Duodenal mucosa (tissue), 2 donors: ENCODE measurements at regions not wholly inside any gene's neighbourhood (a gene's known extent, or its start where the extent isn't known, plus 50 kb on each side); places are given as distances from the start of the nearest gene placed in this dataset.

Experiments used
- H3K27ac ChIP-seq: one replicate; pipeline ENCODE4 v1.7.0; 2013; ENCODE audit warnings: low read depth, low read length
- H3K27me3 ChIP-seq, 2 donors: one replicate each; pipeline ENCODE4 v1.7.0; 2013; ENCODE audit warnings: low read length in 2 of 2, control low read depth in 1 of 2; ENCODE audit not compliant: insufficient read depth in 2 of 2, control insufficient read depth in 1 of 2
- H3K36me3 ChIP-seq, 2 donors: one replicate each; pipeline ENCODE4 v1.7.0; 2013; ENCODE audit warnings: low read length in 2 of 2, control low read depth in 1 of 2; ENCODE audit not compliant: insufficient read depth in 2 of 2, control insufficient read depth in 1 of 2
- H3K4me1 ChIP-seq, 2 donors: one replicate each; pipeline ENCODE4 v1.7.0; 2013; ENCODE audit warnings: low read length in 2 of 2, control low read depth in 1 of 2; ENCODE audit not compliant: insufficient read depth in 2 of 2, control insufficient read depth in 1 of 2
- H3K4me3 ChIP-seq, 2 donors: one replicate each; pipeline ENCODE4 v1.7.0; 2013; ENCODE audit warnings: low read length in 2 of 2, low read depth in 1 of 2
- H3K9ac ChIP-seq, 2 donors: one replicate each; pipeline ENCODE4 v1.7.0; 2013; ENCODE audit warnings: low read length in 2 of 2, low read depth in 1 of 2
- H3K9me3 ChIP-seq, 2 donors: one replicate each; pipeline ENCODE4 v1.7.0; 2013; ENCODE audit warnings: low read length in 2 of 2, control low read depth in 1 of 2; ENCODE audit not compliant: control insufficient read depth in 1 of 2

DNA sequence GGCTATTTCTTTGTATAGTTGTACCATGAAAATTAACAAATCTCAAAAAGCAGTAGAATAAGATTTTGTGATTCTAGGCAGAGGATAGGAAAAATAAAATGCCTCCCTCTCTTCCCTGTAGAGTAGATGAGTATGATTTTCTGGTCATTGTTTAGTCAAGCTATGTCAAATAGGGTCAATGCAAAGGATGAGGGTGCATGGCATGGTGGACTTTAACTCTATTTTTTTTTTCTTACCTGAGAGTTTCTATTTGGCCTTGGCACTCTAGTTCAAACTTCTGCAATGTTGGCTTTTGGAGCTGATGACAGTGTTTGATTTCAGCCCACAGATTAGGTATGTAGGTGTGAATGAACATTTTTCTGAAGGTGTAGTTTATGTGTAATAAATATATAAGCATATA lies 224.5 kb downstream of the TRIB2 start:
- no peak overlapping the region for H3K27ac ChIP-seq
- no peaks in the 10 kb centered on the region for H3K27me3 ChIP-seq
- H3K36me3 ChIP-seq = no peaks in the 10 kb centered on the region
- no peak overlapping the region for H3K9ac ChIP-seq
- no peaks in the 10 kb centered on the region for H3K9me3 ChIP-seq
- no peaks in the 10 kb centered on the region for H3K4me1 ChIP-seq
- no peak overlapping the region for H3K4me3 ChIP-seq

DNA sequence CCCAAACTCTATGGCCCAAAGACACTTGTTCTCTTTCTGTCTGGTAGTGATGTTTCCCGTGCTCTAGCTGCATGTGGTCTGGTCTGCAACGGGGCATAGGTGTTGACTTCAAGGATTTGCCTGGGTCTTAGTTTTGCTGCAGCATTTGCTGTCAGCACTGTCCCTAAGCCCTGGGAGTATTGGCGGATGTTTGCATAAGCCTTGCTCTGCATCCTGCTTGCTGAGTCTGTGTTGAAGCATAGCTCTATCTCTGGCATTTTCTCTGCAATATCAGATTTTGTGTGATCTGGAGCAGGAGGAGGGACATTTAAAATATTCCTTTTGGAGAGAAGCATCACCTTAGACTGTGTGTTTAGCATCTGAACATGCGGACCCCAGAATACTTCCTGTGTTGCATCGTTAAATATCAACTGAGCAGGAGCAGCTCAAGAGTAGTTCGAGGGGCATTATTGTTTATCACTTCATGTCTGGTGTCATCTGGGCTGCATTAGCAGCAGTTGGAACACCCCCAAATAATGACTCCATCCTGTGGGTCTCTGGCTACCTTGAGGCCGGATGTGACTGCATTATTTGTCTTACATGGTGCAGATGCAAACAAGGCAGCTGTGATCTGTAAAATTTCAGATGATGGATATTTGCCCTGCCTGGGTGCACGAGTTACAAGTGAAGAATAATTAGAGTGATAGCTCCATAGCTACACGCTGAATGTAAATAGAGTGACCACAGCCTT lies 231.7 kb downstream of the TRIB2 start:
- Histone ChIP-seq H3K27ac (no peak overlapping the region), H3K9me3 (no peaks in the 10 kb centered on the region), H3K4me3 (no peak overlapping the region), H3K27me3 (peaks cover 0 to 3% of the 10 kb centered on the region in 2 donors), H3K9ac (no peak overlapping the region), H3K36me3 (no peaks in the 10 kb centered on the region), H3K4me1 (no peaks in the 10 kb centered on the region)

DNA sequence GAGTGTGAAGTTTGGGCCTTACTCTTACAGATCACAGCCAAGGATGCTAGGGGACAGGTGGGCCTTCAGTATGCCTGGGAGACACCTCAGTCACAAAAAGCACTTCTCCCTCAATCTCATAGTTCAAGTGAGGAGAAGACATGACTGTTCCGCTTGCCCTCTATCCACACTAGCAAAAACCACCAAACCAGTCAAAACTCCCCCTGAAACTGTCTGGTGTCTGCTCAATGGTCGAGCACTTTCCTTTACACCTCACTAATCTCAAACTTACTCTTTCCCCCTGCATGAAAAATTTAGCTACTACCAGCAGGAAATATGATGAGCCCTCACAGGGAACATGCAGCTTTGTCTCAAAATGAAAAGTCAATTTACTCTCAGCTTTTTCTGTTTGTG lies 232.2 kb downstream of the TRIB2 start:
- no peak overlapping the region for H3K4me3 ChIP-seq
- H3K27me3 ChIP-seq = peaks cover 0 to 3% of the 10 kb centered on the region in 2 donors
- no peaks in the 10 kb centered on the region for H3K4me1 ChIP-seq
- no peaks in the 10 kb centered on the region for H3K36me3 ChIP-seq
- no peak overlapping the region for H3K27ac ChIP-seq
- H3K9me3 ChIP-seq = no peaks in the 10 kb centered on the region
- H3K9ac ChIP-seq = no peak overlapping the region

DNA sequence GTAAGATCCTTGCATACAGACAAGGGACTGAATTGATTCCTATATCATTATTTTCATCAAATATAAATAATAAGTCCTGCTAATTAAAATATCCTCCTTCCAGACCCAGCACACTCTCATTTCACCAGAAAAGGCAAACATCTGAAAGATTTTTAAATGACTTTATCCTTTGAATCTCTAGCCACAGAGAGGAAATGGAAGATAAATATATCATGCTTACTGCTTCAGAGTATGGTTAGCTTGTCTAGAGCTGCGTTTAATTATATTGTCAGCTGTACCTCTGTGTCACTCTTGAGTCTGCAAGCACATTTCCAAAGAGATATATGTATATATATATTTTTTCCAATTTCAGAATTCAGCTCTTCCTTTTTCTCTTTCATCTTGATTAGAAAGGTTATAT lies 232.7 kb downstream of the TRIB2 start:
- Histone ChIP-seq H3K36me3 (no peaks in the 10 kb centered on the region), H3K9ac (no peak overlapping the region), H3K27me3 (peaks cover 0 to 3% of the 10 kb centered on the region in 2 donors), H3K4me3 (no peak overlapping the region), H3K9me3 (no peaks in the 10 kb centered on the region), H3K4me1 (no peaks in the 10 kb centered on the region), H3K27ac (no peak overlapping the region)

DNA sequence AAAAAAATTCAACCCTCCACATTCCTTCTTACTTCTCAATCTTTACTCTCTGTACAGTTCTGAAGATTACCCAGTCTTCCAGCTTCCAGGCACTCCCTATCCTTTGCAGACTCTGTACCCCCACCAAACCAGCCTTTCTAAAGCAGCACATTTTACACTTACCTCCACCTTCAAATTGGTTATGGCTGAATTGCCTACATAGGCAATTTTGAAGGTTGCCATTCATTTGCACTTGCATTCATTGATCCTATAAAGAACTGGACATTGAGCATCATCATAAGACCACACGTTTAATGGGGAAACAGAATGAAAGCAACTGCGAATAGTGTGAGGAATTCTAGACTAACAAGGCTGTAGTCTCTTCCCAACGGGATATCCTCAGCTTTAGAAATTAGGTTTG lies 233.4 kb downstream of the TRIB2 start:
- Histone ChIP-seq H3K9me3 (no peaks in the 10 kb centered on the region), H3K36me3 (no peaks in the 10 kb centered on the region), H3K9ac (no peak overlapping the region), H3K4me1 (no peaks in the 10 kb centered on the region), H3K27me3 (peaks cover 0 to 3% of the 10 kb centered on the region in 2 donors), H3K4me3 (no peak overlapping the region), H3K27ac (no peak overlapping the region)

DNA sequence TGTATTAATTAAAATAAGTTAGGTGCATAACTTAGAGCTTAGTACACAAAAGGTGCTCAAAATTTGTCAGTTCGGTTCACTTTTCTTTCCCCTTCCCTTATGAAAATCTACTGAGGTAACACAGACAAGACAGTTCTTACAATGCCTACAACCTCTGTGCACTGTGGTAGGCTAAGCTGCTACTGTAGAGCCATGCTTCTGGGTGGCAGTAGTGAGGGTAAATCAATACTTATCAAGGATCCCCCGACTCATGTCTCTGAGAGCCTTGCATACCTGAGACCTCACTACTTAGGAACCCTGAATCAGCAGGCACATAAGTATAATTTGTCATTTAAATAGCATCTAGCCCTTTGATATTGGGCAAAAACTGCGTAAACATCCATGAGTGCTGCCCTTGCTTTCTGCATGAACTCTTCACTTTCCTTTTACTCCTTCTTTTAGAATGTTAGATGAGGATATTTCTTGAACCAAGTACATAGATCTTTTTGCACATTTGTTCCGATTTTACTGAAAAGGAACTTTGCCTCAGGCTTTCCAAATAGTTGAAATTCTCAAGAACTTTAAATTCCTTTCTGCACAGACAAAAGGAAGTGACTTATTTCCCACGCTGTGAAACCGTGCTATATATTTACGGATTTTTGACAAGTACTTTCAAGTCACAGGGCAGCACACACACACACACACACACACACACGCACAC lies 234.4 kb downstream of the TRIB2 start:
- H3K27ac ChIP-seq = no peak overlapping the region

DNA sequence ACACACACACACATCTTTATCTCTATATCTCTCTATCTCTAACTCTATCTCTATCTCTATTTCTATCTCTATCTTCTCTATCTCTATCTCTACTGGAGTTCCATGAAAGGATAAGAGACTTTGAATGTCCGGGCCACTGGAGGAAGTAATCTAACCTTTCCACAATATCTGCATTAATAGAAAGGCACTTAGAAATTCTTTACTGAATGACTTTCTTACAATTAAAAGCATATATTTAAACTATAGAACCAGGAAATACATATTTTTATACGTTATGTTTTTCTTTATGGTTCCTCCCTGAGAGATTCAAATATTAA lies 234.9 kb downstream of the TRIB2 start:
- Histone ChIP-seq H3K4me3 (no peak overlapping the region), H3K36me3 (no peaks in the 10 kb centered on the region), H3K4me1 (no peaks in the 10 kb centered on the region)

More for the DNA sequence above, 234.4 kb downstream of the TRIB2 start:
- Histone ChIP-seq H3K9me3 (no peaks in the 10 kb centered on the region), H3K4me1 (no peaks in the 10 kb centered on the region), H3K27me3 (peaks cover 0 to 3% of the 10 kb centered on the region in 2 donors), H3K4me3 (no peak overlapping the region), H3K36me3 (no peaks in the 10 kb centered on the region), H3K9ac (no peak overlapping the region)

DNA sequence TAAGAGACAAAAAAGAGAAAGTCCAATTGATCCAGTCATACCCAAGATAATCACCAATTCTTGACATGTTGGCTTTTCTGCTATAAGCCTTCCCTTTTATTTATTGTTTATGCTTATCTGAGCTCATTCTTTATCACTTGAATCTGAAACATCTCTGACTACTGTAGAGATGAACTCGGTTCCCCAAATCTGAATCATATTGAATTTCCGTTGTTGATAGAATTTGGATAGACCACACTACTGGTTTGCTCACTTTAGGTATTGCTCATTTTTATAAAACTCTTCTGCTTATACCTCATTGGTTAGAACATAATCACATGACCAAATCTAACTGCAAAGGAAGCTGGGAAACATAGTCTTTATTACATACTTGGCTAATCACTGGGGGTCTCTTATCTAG lies 236.9 kb downstream of the TRIB2 start:
- no peaks in the 10 kb centered on the region for H3K9me3 ChIP-seq
- no peak overlapping the region for H3K27ac ChIP-seq
- H3K4me1 ChIP-seq = no peaks in the 10 kb centered on the region
- H3K36me3 ChIP-seq = no peaks in the 10 kb centered on the region
- H3K4me3 ChIP-seq = no peak overlapping the region
- peaks cover 0 to 3% of the 10 kb centered on the region in 2 donors for H3K27me3 ChIP-seq
- H3K9ac ChIP-seq = no peak overlapping the region

More for the DNA sequence above, 234.9 kb downstream of the TRIB2 start:
- H3K9ac ChIP-seq = no peak overlapping the region
- H3K27me3 ChIP-seq = peaks cover 0 to 3% of the 10 kb centered on the region in 2 donors
- no peaks in the 10 kb centered on the region for H3K9me3 ChIP-seq
- no peak overlapping the region for H3K27ac ChIP-seq

DNA sequence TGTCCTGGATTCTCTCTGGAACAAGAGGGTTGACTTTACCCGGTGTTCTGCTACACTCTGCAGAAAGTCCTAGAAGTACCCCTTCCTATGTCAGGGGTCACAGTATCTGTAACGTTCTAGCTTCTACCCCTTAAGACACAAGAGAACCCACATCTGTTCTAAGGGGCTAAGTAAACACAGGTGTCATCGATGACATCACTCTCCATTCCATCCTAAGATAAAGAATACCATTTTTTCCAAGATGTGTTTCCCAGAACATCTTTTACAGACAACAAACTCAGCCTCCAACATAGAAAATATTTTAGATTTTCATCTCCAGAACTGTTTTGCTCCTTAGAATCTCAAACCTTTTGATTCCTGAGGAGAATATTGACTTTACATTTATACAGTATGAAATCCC lies 239.1 kb downstream of the TRIB2 start:
- Histone ChIP-seq H3K9ac (no peak overlapping the region), H3K27me3 (peaks cover 0 to 3% of the 10 kb centered on the region in 2 donors), H3K4me1 (no peaks in the 10 kb centered on the region), H3K9me3 (no peaks in the 10 kb centered on the region), H3K36me3 (no peaks in the 10 kb centered on the region), H3K27ac (no peak overlapping the region), H3K4me3 (no peak overlapping the region)

DNA sequence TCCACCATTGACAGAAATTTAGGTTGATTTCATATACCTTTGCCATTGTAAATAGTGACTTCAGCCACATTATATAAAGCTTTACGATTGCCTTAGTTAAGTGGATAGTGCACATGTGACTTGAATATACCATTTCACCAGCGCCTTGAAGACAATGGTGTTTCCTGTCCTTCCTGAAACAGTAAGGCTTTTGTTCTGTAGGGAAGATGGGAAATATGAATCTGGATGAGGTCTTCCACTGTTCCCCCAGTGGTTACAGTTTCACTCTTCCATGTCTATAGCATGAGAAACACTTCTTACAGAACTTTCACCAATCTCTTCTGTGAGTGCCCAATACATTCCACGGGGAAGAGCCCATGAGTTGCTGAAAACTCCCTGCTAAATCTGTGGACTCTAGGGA lies 240.5 kb downstream of the TRIB2 start:
- H3K9me3 ChIP-seq = no peaks in the 10 kb centered on the region
- H3K27ac ChIP-seq = no peak overlapping the region
- no peak overlapping the region for H3K4me3 ChIP-seq
- H3K4me1 ChIP-seq = no peaks in the 10 kb centered on the region
- no peaks in the 10 kb centered on the region for H3K27me3 ChIP-seq
- no peaks in the 10 kb centered on the region for H3K36me3 ChIP-seq
- no peak overlapping the region for H3K9ac ChIP-seq
